SK-N-SH (cell line): ENCODE measurements at regions not wholly inside any gene's neighbourhood (a gene's known extent, or its start where the extent isn't known, plus 50 kb on each side); places are given as distances from the start of the nearest gene placed in this dataset.

ENCODE experiments used
- CTCF ChIA-PET: fragments of 300-600, 350-600 bp; formaldehyde crosslinking; extraction: SDS; loops from one replicate; lab custom pipeline; 2021; lab: Yijun Ruan, JAX
- POLR2A ChIA-PET: fragments of 350-600 bp; sonication (Branson Sonifier 250); formaldehyde crosslinking; extraction: SDS; loops from one replicate; lab custom pipeline; 2020; ENCODE audit warnings: antibody characterized with exemption, inconsistent platforms; lab: Yijun Ruan, JAX
- DNase-seq: peaks from one replicate; pipeline ENCODE4 v3.0.0; 2012
- H2AFZ ChIP-seq: fragments of 200-600 bp; sonication (generic); 2 replicates; pipeline ENCODE4 v1.8.1; 2016; ENCODE audit warnings: antibody characterized with exemption, mild to moderate bottlenecking, low read depth
- H3F3A ChIP-seq: fragments of 200-600 bp; sonication (generic); replicated peaks from 2 replicates; pipeline ENCODE3; 2016; ENCODE audit warnings: antibody characterized with exemption, mild to moderate bottlenecking; ENCODE audit not compliant: insufficient read depth
- H3K27ac ChIP-seq, 2 experiments: fragments of 200-500 bp in 1 of 2; fragments of 200-600 bp in 1 of 2; sonication (Bioruptor generic) in 1 of 2; sonication (generic), shearing (Covaris generic) in 1 of 2; 2 replicates each; pipeline versions ENCODE4 v1.5.1 to v1.6.1; 2014 to 2016; ENCODE audit warnings: low read depth in 2 of 2, inconsistent platforms in 1 of 2, low read length in 1 of 2, mild to moderate bottlenecking in 1 of 2, mixed read lengths in 1 of 2
- H3K27me3 ChIP-seq: fragments of 200-600 bp; sonication (generic), shearing (Covaris generic); 2 replicates; pipeline ENCODE4 v1.6.1; 2016; ENCODE audit warnings: mixed run types; ENCODE audit not compliant: insufficient read depth
- H3K36me3 ChIP-seq, 2 experiments: fragments of 200-500 bp in 1 of 2; fragments of 200-600 bp in 1 of 2; sonication (Bioruptor generic) in 1 of 2; sonication (generic) in 1 of 2; replicated peaks in 1 of 2; 2 replicates each; pipeline versions ENCODE3 to v1.5.1; 2014 to 2016; ENCODE audit warnings: low read length in 1 of 2, mild to moderate bottlenecking in 1 of 2; ENCODE audit not compliant: insufficient read depth in 2 of 2, control insufficient read depth in 1 of 2
- H3K4me1 ChIP-seq, 2 experiments: fragments of 200-500 bp in 1 of 2; fragments of 200-600 bp in 1 of 2; sonication (Bioruptor generic) in 1 of 2; sonication (generic), shearing (Covaris generic) in 1 of 2; 2 replicates each; pipeline versions ENCODE4 v1.5.1 to v1.6.1; 2014 to 2016; ENCODE audit warnings: low read depth in 1 of 2, low read length in 1 of 2, mixed run types in 1 of 2; ENCODE audit not compliant: insufficient read depth in 2 of 2, control insufficient read depth in 1 of 2
- H3K4me2 ChIP-seq: fragments of 200-600 bp; sonication (generic), shearing (Covaris generic); 2 replicates; pipeline ENCODE4 v1.6.1; 2017; ENCODE audit warnings: mixed run types
- H3K4me3 ChIP-seq, 2 experiments: fragments of 200-500 bp in 1 of 2; fragments of 200-600 bp in 1 of 2; sonication (Bioruptor generic) in 1 of 2; sonication (generic), shearing (Covaris generic) in 1 of 2; 2 replicates each; pipeline versions ENCODE4 v1.5.1 to v1.8.1; 2014 to 2016; ENCODE audit warnings: low read depth in 2 of 2, inconsistent platforms in 1 of 2, low read length in 1 of 2, mild to moderate bottlenecking in 1 of 2, mixed read lengths in 1 of 2, moderate library complexity in 1 of 2
- H3K79me2 ChIP-seq: fragments of 200-600 bp; sonication (generic); 2 replicates; pipeline ENCODE4 v1.8.1; 2017; ENCODE audit warnings: mild to moderate bottlenecking; ENCODE audit not compliant: insufficient read depth
- H3K9ac ChIP-seq: fragments of 200-600 bp; sonication (generic); 2 replicates; pipeline ENCODE4 v1.6.1; 2017; ENCODE audit warnings: mixed run types
- H3K9me2 ChIP-seq: fragments of 200-600 bp; sonication (generic); 2 replicates; pipeline ENCODE4 v1.6.1; 2017; ENCODE audit warnings: mixed run types
- H3K9me3 ChIP-seq: fragments of 200-600 bp; sonication (generic); 2 replicates; pipeline ENCODE4 v1.6.1; 2017; ENCODE audit warnings: mixed run types, mild to moderate bottlenecking, moderate library complexity
- H4K20me1 ChIP-seq: fragments of 200-600 bp; sonication (generic); 2 replicates; pipeline ENCODE4 v1.6.1; 2017; ENCODE audit warnings: mild to moderate bottlenecking, mixed run types; ENCODE audit not compliant: insufficient read depth
- FOSL2 ChIP-seq: IDR thresholded peaks from 2 replicates; pipeline ENCODE4 v1.4.0; 2012; ENCODE audit warnings: low read depth, mild to moderate bottlenecking, moderate library complexity, borderline replicate concordance
- FOXM1 ChIP-seq: IDR thresholded peaks from 2 replicates; pipeline ENCODE4 v1.4.0; 2012; ENCODE audit warnings: low read depth, mild to moderate bottlenecking
- MEF2A ChIP-seq: IDR thresholded peaks from 2 replicates; pipeline ENCODE4 v1.4.0; 2012; ENCODE audit warnings: low read depth, borderline replicate concordance
- NRF1 ChIP-seq: IDR thresholded peaks from 2 replicates; pipeline ENCODE4 v1.6.1; 2012; ENCODE audit warnings: low read depth, mild to moderate bottlenecking, low read length
- POLR2AphosphoS5 ChIP-seq: IDR thresholded peaks from 2 replicates; pipeline ENCODE4 v1.6.1; 2012; ENCODE audit warnings: low read depth, low read length
- REST ChIP-seq: IDR thresholded peaks from 2 replicates; pipeline ENCODE4 v1.6.1; 2012; ENCODE audit warnings: mild to moderate bottlenecking, low read depth, low read length, moderate library complexity
- RXRA ChIP-seq: IDR thresholded peaks from 2 replicates; pipeline ENCODE4 v1.4.0; 2012; ENCODE audit warnings: low read depth, mild to moderate bottlenecking, borderline replicate concordance
- TCF12 ChIP-seq: IDR thresholded peaks from 2 replicates; pipeline ENCODE4 v1.4.0; 2012
- TEAD4 ChIP-seq: IDR thresholded peaks from 2 replicates; pipeline ENCODE4 v1.4.0; 2012; ENCODE audit warnings: mild to moderate bottlenecking, borderline replicate concordance; ENCODE audit not compliant: insufficient read depth
- USF1 ChIP-seq: IDR thresholded peaks from 2 replicates; pipeline ENCODE4 v1.4.0; 2012; ENCODE audit warnings: low read depth, borderline replicate concordance
- ZBTB33 ChIP-seq: IDR thresholded peaks from 2 replicates; pipeline ENCODE4 v1.4.0; 2012; ENCODE audit warnings: low read depth, borderline replicate concordance
- WGBS: methylation state at CpG from one replicate; pipeline ENCODE4 v1.1.6; 2017; ENCODE audit warnings: low lambda C conversion rate; 5-methylcytosine and 5-hydroxymethylcytosine counted together

- Histone ChIP-seq H2AFZ (no peak overlapping the region), H3K9me2 (no peaks in the 10 kb centered on the region), H3K4me3 (no peak overlapping the region), H4K20me1 (peaks cover 6% of the 10 kb centered on the region; the same call in 1 of the 2 replicates), H3K4me2 (no peak overlapping the region), H3K36me3 (peaks cover 8% of the 10 kb centered on the region in 2 experiments), H3K79me2 (peaks cover 100% of the 10 kb centered on the region), H3F3A (peaks cover 12% of the 10 kb centered on the region), H3K9me3 (no peaks in the 10 kb centered on the region)
- POLR2A ChIA-PET: no interaction called here
- TF ChIP-seq MEF2A: no peak
- TF ChIP-seq FOXM1: no peak
- TF ChIP-seq USF1: no peak
- TF ChIP-seq TEAD4: no peak
- TF ChIP-seq NRF1: no peak
- no peak for TF ChIP-seq RXRA
- TF ChIP-seq FOSL2: no peak
- no peak for TF ChIP-seq REST
- TF ChIP-seq ZBTB33: no peak
- TF ChIP-seq TCF12: no peak
- no peak for TF ChIP-seq POLR2AphosphoS5
- TF ChIP-seq, all 33 proteins: peak for 0
- WGBS: 92% methylated on average over 5 of the region's 5 CpGs
- Histone ChIP-seq H3K4me1 (peaks cover 0 to 49% of the 10 kb centered on the region in 2 experiments; a peak in 2 of 4 replicates), H3K27me3 (no peaks in the 10 kb centered on the region), H3K9ac (no peak overlapping the region), H3K27ac (no peak overlapping the region)
- DNase-seq: no peak
- CTCF ChIA-PET: interaction anchor here (0.7 to 5.3 kb wide), 3 partner anchors 30 to 55 kb away, joined by 3 to 36 read pairs (median 8); no protein-coding TSS in a partner anchor
These were observed 193.1 kb upstream of the KLF14 start for GRCh38 chr7:130927062-130927461.
